Naive thymus-derived CD4-positive, alpha-beta T cell (primary cell): ENCODE measurements at regions not wholly inside any gene's neighbourhood (a gene's known extent, or its start where the extent isn't known, plus 50 kb on each side); places are given as distances from the start of the nearest gene placed in this dataset.

Experiments
- ATAC-seq: fragments of 150-1000 bp; cut with Tn5 transposase; 2 replicates; pipeline ENCODE4 v1.10.0; 2021; ENCODE audit warnings: mild to moderate bottlenecking, moderate library complexity
- CTCF ChIA-PET: fragments of 350-600 bp; sonication (Branson Sonifier 250); formaldehyde crosslinking; loops from one replicate; lab custom pipeline; 2021; ENCODE audit warnings: antibody characterized with exemption; lab: Charles Lee
- POLR2A ChIA-PET: fragments of 350-600 bp; sonication (Branson Sonifier 250); formaldehyde crosslinking; loops from one replicate; lab custom pipeline; 2021; ENCODE audit warnings: antibody characterized with exemption, inconsistent platforms; lab: Charles Lee
- DNase-seq, 9 donors: peaks; one replicate each; pipeline versions ENCODE4 v3.0.0 to v3.0.0-alpha.2; 2020 to 2022; ENCODE audit warnings: mixed read lengths in 1 of 9
- H3K27ac ChIP-seq: one replicate; pipeline ENCODE4 v1.7.0; 2013; ENCODE audit warnings: mild to moderate bottlenecking, low read depth, low read length, moderate library complexity
- H3K27me3 ChIP-seq, 2 donors: one replicate each; pipeline ENCODE4 v1.7.0; 2013; ENCODE audit warnings: low read length in 2 of 2, mild to moderate bottlenecking in 2 of 2, moderate library complexity in 2 of 2; ENCODE audit not compliant: control insufficient read depth in 2 of 2, insufficient read depth in 2 of 2
- H3K36me3 ChIP-seq, 3 experiments: 1 replicate in 2 of 3; 2 replicates in 1 of 3; pipeline ENCODE4 v1.7.0; 2013; ENCODE audit warnings: low read length in 3 of 3, mild to moderate bottlenecking in 3 of 3, moderate library complexity in 1 of 3; ENCODE audit not compliant: insufficient read depth in 3 of 3, control insufficient read depth in 2 of 3
- H3K4me1 ChIP-seq, 2 donors: one replicate each; pipeline ENCODE4 v1.7.0; 2013; ENCODE audit warnings: low read length in 2 of 2, mild to moderate bottlenecking in 2 of 2, moderate library complexity in 1 of 2; ENCODE audit not compliant: control insufficient read depth in 2 of 2, insufficient read depth in 2 of 2
- H3K4me3 ChIP-seq: 2 replicates; pipeline ENCODE4 v1.7.0; 2013; ENCODE audit warnings: mild to moderate bottlenecking, low read length
- H3K9me3 ChIP-seq, 3 experiments: 1 replicate in 2 of 3; 2 replicates in 1 of 3; pipeline ENCODE4 v1.7.0; 2013; ENCODE audit warnings: low read length in 3 of 3; ENCODE audit not compliant: control insufficient read depth in 2 of 3
- H3K27ac Mint-ChIP-seq, 9 donors: one replicate each; pipeline ENCODE4 v1.8.0; 2020 to 2022; ENCODE audit warnings: mixed read lengths in 9 of 9, mild to moderate bottlenecking in 8 of 9, moderate library complexity in 5 of 9, inconsistent platforms in 2 of 9
- H3K27me3 Mint-ChIP-seq, 5 donors: one replicate each; pipeline ENCODE4 v1.8.0; 2021 to 2022; ENCODE audit warnings: mixed read lengths in 5 of 5, mild to moderate bottlenecking in 1 of 5
- H3K36me3 Mint-ChIP-seq, 5 donors: one replicate each; pipeline ENCODE4 v1.8.0; 2020 to 2022; ENCODE audit warnings: mixed read lengths in 5 of 5, mild to moderate bottlenecking in 3 of 5, inconsistent platforms in 1 of 5
- H3K4me1 Mint-ChIP-seq, 7 donors: one replicate each; pipeline ENCODE4 v1.8.0; 2020 to 2022; ENCODE audit warnings: mixed read lengths in 7 of 7, mild to moderate bottlenecking in 3 of 7, inconsistent platforms in 1 of 7
- H3K4me3 Mint-ChIP-seq, 10 donors: one replicate each; pipeline ENCODE4 v1.8.0; 2020 to 2022; ENCODE audit warnings: mild to moderate bottlenecking in 10 of 10, mixed read lengths in 10 of 10, moderate library complexity in 6 of 10, inconsistent platforms in 2 of 10
- H3K9me3 Mint-ChIP-seq, 11 donors: one replicate each; pipeline ENCODE4 v1.8.0; 2020 to 2022; ENCODE audit warnings: mixed read lengths in 11 of 11, mild to moderate bottlenecking in 4 of 11, inconsistent platforms in 1 of 11, moderate library complexity in 1 of 11
- intact Hi-C, 2 donors: fragments of 100-400 bp; cut with micrococcal nuclease; formaldehyde crosslinking; loops; one replicate each; pipeline ENCODE4 v1.15.1; 2023

GRCh38 chr18:64710105-64710861 lies 561.4 kb upstream of the LINC00305 start:
- no peak overlapping the region for H3K4me3 Mint-ChIP-seq
- ATAC-seq: no peak
- H3K4me1 Mint-ChIP-seq: no peaks in the 10 kb centered on the region
- no peaks in the 10 kb centered on the region for H3K9me3 ChIP-seq
- no peaks in the 10 kb centered on the region for H3K4me1 ChIP-seq
- no peaks in the 10 kb centered on the region for H3K27me3 Mint-ChIP-seq
- H3K4me3 ChIP-seq: no peak overlapping the region
- no peak overlapping the region for H3K27ac ChIP-seq
- no peak for DNase-seq
- intact Hi-C loops: no loop called here
- no peak overlapping the region for H3K27ac Mint-ChIP-seq
- H3K36me3 ChIP-seq: no peaks in the 10 kb centered on the region
- peaks cover 0 to 6% (median 0%) of the 10 kb centered on the region in 11 donors for H3K9me3 Mint-ChIP-seq
- no peaks in the 10 kb centered on the region for H3K36me3 Mint-ChIP-seq
- H3K27me3 ChIP-seq: no peaks in the 10 kb centered on the region
- CTCF ChIA-PET: no interaction called here
- POLR2A ChIA-PET: no interaction called here

DNA sequence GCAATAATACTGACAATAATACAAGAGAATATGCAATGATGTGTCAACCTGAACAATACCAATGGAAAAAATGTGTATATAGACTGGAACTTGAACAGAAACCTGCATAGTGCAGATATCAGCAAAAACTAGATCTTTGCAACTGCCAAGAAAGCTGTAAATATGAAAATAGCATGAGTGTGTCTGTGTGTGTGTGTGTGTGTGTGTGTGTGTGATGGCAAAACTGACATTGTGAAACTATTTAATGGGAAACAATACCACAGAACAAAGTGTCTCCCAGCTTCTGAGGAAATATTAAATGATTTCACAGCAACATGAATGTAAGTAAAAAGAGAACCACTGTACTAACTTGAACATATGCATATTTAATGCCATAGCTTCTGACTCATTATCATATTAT lies 558.2 kb upstream of the LINC00305 start:
- no peaks in the 10 kb centered on the region for H3K4me1 ChIP-seq
- no peak overlapping the region for H3K4me3 ChIP-seq
- no peak for DNase-seq
- Mint-ChIP-seq H3K27me3 (no peaks in the 10 kb centered on the region), H3K36me3 (no peaks in the 10 kb centered on the region), H3K4me1 (no peaks in the 10 kb centered on the region), H3K9me3 (peaks cover 0 to 14% (median 0%) of the 10 kb centered on the region in 11 donors), H3K27ac (no peak overlapping the region), H3K4me3 (no peak overlapping the region)
- ChIA-PET POLR2A (no interaction called here), CTCF (no interaction called here)
- intact Hi-C loops: loop anchor here in 1 of 2 donors (5.0 kb wide), 1 partner anchor 845 kb away; no protein-coding TSS in a partner anchor
- no peaks in the 10 kb centered on the region for H3K36me3 ChIP-seq
- H3K9me3 ChIP-seq: no peaks in the 10 kb centered on the region
- H3K27me3 ChIP-seq: no peaks in the 10 kb centered on the region
- no peak for ATAC-seq
- H3K27ac ChIP-seq: no peak overlapping the region

GRCh38 chr18:64699081-64699480 lies 550.2 kb upstream of the LINC00305 start:
- no peak overlapping the region for H3K4me3 Mint-ChIP-seq
- no peaks in the 10 kb centered on the region for H3K36me3 Mint-ChIP-seq
- CTCF ChIA-PET: no interaction called here

GRCh38 chr18:64695851-64696553 lies 547.1 kb upstream of the LINC00305 start:
- no peaks in the 10 kb centered on the region for H3K36me3 ChIP-seq
- Mint-ChIP-seq H3K27me3 (no peaks in the 10 kb centered on the region), H3K4me3 (no peak overlapping the region), H3K27ac (peak overlapping the region in 1 of 9 donors; percentile 62), H3K4me1 (no peaks in the 10 kb centered on the region), H3K9me3 (peaks cover 0 to 25% (median 0%) of the 10 kb centered on the region in 11 donors), H3K36me3 (no peaks in the 10 kb centered on the region)
- H3K4me3 ChIP-seq: no peak overlapping the region
- ATAC-seq: no peak
- DNase-seq: no peak
- H3K27ac ChIP-seq: no peak overlapping the region
- no peaks in the 10 kb centered on the region for H3K27me3 ChIP-seq
- no peaks in the 10 kb centered on the region for H3K9me3 ChIP-seq
- intact Hi-C loops: no loop called here
- H3K4me1 ChIP-seq: no peaks in the 10 kb centered on the region
- ChIA-PET CTCF (no interaction called here), POLR2A (no interaction called here)

More at GRCh38 chr18:64699081-64699480, 550.2 kb upstream of the LINC00305 start:
- H3K36me3 ChIP-seq: no peaks in the 10 kb centered on the region
- POLR2A ChIA-PET: no interaction called here
- no peak overlapping the region for H3K27ac ChIP-seq
- peaks cover 0 to 23% (median 2%) of the 10 kb centered on the region in 11 donors for H3K9me3 Mint-ChIP-seq
- ATAC-seq (no peak), DNase-seq (no peak)
- no peak overlapping the region for H3K4me3 ChIP-seq
- no peaks in the 10 kb centered on the region for H3K4me1 Mint-ChIP-seq
- H3K27me3 Mint-ChIP-seq: no peaks in the 10 kb centered on the region
- no peak overlapping the region for H3K27ac Mint-ChIP-seq
- H3K27me3 ChIP-seq: no peaks in the 10 kb centered on the region
- intact Hi-C loops: no loop called here
- H3K9me3 ChIP-seq: no peaks in the 10 kb centered on the region
- H3K4me1 ChIP-seq: no peaks in the 10 kb centered on the region

GRCh38 chr18:64693766-64694165 lies 544.9 kb upstream of the LINC00305 start:
- intact Hi-C loops: no loop called here
- no peak overlapping the region for H3K4me3 ChIP-seq
- Mint-ChIP-seq H3K4me1 (no peaks in the 10 kb centered on the region), H3K9me3 (peaks cover 0 to 26% (median 2%) of the 10 kb centered on the region in 11 donors), H3K27ac (no peak overlapping the region), H3K36me3 (no peaks in the 10 kb centered on the region), H3K4me3 (no peak overlapping the region), H3K27me3 (no peaks in the 10 kb centered on the region)
- no peak overlapping the region for H3K27ac ChIP-seq
- DNase-seq (no peak), ATAC-seq (no peak)
- no peaks in the 10 kb centered on the region for H3K4me1 ChIP-seq
- no peaks in the 10 kb centered on the region for H3K9me3 ChIP-seq
- H3K36me3 ChIP-seq: no peaks in the 10 kb centered on the region
- POLR2A ChIA-PET: no interaction called here
- CTCF ChIA-PET: no interaction called here
- H3K27me3 ChIP-seq: no peaks in the 10 kb centered on the region

GRCh38 chr18:64692826-64693225 lies 543.9 kb upstream of the LINC00305 start:
- Histone ChIP-seq H3K27me3 (no peaks in the 10 kb centered on the region), H3K36me3 (no peaks in the 10 kb centered on the region), H3K4me1 (no peaks in the 10 kb centered on the region), H3K9me3 (peaks cover 0 to 2% (median 0%) of the 10 kb centered on the region in 3 experiments), H3K4me3 (no peak overlapping the region), H3K27ac (no peak overlapping the region)
- ChIA-PET POLR2A (no interaction called here), CTCF (no interaction called here)
- Mint-ChIP-seq H3K4me3 (no peak overlapping the region), H3K9me3 (peaks cover 0 to 24% (median 2%) of the 10 kb centered on the region in 11 donors), H3K36me3 (no peaks in the 10 kb centered on the region), H3K4me1 (no peaks in the 10 kb centered on the region), H3K27ac (no peak overlapping the region), H3K27me3 (no peaks in the 10 kb centered on the region)
- no peak for DNase-seq
- no peak for ATAC-seq
- intact Hi-C loops: no loop called here
